Colon (tissue), 2 donors: ENCODE measurements at regions not wholly inside any gene's neighbourhood (a gene's known extent, or its start where the extent isn't known, plus 50 kb on each side); places are given as distances from the start of the nearest gene placed in this dataset.
"Not testable (repeated sequence)": the region's sequence is repeated elsewhere in the genome, so short reads cannot be mapped to it uniquely, and the experiment has no call there.

Experiments used
- FAIRE-seq: peaks from 2 replicates; lab custom pipeline; 2012; peaks lifted over from hg19 to GRCh38; lab: Jason Lieb, UNC
- donor health status: control.
- donor health status: control.

DNA sequence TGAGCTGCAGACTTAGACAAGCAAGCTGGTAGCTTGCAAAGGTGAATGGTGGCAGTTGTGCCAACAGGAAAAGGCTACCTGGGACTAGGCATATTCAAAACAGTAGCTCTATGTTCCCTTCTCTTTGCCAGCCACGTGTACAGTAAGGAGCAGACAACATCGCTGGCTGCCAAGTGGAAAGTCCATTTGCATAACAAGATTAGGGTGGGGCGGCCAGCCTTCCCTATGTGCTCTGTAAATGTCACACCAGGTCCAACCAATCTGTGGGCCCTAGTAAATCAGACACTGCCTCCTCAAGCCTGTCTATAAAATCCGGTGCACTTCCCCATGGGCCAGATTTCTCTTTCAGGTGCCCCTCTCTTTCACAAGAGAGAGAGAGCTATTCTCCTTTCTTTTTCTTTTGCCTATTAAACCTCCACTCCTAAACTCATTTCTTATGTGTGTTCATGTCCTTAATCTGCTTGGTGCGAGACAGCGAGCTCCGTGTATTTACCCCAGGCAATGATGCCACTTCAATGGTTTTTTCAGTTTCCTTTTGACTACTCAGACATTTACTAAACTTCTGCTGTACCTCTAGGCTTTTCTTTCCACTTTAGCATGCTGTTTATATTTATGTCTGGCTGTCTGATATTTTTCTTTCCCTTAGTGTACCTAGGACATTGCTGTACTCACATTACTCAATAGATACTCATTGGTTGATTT is 297.4 kb upstream of the GCFC2 start:
- FAIRE-seq: no peak

DNA sequence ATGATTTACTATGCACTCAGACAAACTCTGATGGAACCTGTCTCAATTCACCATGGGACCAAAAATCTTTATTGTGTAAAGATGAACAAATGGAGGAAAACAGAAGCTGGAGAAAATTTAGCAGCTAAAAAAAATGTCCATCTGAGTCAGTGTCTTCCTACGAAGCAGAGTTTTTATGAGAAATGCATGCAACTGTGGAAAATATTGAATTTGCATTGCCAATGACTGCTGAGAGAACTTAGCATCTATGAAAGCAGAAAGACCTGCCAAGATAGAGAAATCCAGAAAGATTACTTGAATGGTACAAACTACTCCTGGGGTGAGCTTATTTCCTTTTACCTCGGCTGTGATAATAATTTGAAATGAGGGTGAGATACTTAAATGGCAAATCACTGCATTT is 289.7 kb upstream of the GCFC2 start:
- no peak for FAIRE-seq

DNA sequence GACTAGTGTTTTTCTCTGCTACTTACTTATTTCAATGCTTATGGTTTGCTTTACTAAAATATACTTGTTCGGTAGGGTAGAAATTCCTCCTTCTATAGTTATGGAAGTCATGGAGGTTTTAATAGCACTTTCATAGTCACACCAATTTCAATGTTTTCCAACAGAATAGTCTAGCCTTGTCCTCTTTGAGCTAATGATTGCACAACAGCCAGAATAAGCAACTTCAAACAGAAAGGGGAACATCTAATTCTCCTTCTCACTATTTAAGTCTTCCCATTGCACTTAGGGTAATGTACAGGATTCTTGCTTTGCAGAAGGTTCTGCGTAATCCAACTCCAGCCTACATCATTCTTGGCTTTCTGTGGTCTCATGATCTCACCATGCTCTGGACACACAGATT is 287.7 kb upstream of the GCFC2 start:
- no peak for FAIRE-seq

DNA sequence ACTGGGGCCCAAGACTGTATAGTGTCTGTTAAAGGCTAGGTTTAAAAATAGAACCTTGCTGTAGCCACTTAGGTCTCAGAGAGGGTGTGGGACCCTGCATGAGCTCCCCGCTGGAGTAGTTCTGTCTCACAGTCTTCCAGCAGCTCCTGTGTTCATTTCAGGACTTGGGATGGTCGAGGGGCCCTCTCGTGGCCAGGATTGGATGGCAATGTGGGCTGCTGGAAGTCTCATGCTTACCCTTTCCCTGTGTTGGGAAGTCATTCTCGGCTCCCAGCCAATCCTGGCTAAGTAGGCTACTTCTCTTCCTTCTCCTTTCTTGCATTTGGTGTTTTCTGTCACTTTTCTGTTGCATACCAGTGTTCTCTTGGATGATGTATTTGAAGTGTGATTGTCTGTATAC is 284.0 kb upstream of the GCFC2 start:
- FAIRE-seq: no peak

DNA sequence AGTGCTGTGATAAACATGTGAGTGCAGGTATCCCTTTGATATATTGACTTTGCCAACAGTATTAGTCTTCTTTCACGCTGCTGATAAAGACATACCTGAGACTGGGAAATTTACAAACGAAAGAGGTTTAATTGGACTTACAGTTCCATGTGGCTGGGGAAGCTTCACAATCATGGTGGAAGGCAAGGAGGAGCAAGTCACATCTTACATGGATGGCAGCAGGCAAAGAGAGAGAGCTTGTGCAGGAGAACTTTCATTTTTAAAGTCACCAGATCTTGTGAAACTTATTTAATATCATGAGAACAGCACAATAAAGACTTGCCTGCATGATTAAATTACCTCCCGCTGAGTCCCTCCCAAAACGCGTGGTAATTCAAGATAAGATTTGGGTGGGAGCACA is 277.9 kb upstream of the GCFC2 start:
- not testable (repeated sequence) for FAIRE-seq

DNA sequence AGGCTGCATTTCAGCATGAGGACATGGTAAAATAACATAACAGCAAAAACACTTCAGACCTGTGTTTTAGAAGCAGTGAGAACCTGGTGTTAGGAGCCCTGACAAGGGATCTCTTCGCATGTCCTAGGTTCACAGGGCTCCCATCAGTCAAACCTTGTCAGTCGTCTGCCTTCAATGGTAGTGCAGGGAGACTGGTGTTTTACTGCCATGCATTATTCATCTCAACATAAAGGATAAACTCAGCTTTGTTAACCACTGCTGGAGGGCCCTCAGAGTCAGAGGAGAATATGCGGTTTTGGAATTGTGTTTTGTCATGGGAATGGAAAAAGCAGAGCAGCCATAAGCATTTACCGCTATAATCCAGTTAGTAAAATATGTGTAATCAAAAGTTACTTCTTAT is 275.9 kb upstream of the GCFC2 start:
- no peak for FAIRE-seq

DNA sequence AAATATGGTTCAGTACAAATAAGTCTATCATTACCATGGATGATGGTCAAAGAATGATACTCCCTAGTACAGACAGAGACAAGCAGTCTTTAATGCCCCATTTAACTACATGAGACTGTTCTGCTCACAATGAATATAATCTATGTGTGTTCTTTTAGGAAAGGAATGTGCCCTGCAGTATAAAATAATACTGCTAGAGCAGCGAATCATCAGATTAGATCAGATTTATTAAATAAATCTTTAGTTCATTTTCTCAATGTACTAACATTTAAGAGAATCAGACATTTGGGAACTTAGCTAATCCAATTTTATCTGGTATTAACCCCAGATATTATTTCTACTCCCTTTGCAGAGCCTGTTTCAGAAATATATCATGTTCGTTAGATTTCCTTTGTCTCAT is 272.0 kb upstream of the GCFC2 start:
- no peak for FAIRE-seq

DNA sequence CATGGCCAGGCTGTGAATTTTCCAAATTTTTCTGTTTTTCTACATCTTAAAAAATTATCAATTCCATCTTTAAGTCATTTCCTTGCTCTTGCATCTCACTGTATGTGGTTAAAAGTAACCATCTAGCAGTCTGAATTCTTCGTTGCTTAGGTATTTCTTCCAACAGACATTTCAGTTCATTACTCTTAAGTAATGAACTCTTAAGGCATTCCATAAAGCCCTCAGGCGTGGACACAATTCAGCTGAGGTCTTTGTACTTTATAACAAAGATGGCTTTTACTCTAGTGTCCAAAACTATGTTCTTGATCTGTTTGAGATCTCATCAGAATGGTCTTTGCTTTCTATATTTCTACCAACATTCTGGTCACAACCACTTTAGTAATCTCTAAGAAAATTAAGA is 253.9 kb upstream of the GCFC2 start:
- FAIRE-seq: no peak

DNA sequence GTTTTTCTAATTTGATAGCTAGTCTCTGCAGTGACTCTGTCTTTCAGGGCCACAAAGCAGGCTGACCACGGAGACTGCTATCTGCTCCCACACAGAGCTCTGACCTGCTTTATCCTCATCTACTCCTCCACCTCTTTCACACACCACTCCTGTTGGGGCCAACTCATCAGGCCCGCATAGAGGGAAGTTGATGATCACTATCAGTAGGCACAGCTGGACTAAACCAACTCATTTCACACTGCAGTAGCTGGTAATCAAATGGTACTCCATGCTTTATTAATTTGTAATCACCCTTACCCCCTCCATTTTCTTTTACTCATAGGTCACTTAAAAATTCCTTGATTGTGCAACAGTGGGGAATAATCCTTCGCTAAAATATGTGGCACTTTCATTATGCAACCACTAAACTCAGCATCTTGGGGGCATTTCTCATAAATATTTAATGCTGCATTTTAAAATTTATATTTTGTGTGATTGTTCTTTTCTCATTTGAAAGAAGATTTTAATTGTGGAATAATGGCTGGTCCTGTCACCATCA is 249.8 kb upstream of the GCFC2 start:
- no peak for FAIRE-seq

DNA sequence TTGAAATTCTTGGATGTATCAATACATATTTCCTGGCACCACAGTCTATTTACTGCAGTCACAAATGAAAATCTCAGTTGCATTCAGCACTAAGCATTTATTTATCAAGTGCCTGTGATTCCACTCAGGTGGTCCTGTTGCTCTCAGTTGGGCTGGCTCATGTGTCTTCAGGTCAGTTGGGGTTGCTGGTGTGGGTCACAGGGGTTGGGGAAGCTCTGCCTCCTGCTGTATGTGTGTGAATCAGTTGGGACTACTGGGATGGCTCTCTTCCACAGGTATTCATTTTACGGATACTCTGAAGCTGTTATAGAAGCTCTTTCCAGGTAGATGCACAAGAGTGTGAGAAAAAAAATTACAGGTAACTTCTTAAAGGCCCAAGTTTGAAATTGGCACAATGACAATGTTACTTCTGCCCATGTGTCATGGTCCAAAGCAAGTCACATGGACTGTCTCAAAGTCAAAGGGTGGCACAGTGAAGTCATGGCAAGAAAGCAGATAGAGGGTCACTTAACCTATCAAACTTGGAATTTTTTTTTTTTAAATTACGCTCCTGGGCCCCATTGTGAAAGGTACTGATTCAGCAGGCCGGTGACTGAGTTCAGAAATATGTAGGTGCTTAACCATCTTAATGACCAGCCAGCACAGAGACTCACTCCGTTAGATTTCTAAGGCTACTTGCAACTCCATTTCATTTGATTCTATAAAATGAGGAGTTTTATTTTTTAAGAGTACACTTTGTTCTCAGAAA is 249.2 kb upstream of the GCFC2 start:
- FAIRE-seq: no peak

DNA sequence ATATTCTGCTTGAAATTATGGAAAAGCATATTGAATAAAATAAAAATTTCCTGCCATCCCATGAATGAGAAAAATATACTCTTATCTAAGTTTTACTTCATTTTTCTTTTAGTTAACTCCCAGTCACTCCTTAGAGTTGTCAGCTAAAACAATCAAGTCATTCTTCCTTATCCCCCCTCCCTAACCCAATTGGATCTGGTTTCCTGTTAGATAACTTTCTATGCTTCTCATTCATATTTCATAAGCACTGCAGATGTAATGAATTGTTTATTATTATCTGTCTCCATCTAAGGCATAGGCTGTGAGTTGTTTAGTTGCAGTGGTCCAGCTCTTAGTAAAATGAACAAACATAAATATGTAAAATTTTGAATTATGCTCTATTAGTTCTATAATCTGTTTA is 244.0 kb upstream of the GCFC2 start:
- FAIRE-seq: peak; percentile 33

DNA sequence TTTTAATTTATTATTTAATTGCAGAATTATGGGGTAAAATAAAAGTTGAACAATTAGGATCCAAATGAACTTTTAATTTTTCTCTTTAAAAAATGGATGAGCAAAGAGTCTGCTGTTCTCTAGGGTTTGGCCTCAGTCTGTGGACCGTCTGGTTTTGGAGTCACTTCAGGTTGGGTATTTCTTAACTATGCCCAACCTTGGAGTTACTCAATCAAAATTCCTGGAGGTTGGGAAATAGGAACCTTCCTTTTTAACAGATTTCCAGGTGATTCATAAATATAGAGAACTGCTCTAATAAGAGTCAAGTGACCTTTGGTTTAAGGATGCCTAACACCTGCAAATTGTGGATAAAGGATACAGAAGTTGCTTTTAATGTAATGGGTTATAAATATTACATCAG is 241.5 kb upstream of the GCFC2 start:
- FAIRE-seq: no peak

DNA sequence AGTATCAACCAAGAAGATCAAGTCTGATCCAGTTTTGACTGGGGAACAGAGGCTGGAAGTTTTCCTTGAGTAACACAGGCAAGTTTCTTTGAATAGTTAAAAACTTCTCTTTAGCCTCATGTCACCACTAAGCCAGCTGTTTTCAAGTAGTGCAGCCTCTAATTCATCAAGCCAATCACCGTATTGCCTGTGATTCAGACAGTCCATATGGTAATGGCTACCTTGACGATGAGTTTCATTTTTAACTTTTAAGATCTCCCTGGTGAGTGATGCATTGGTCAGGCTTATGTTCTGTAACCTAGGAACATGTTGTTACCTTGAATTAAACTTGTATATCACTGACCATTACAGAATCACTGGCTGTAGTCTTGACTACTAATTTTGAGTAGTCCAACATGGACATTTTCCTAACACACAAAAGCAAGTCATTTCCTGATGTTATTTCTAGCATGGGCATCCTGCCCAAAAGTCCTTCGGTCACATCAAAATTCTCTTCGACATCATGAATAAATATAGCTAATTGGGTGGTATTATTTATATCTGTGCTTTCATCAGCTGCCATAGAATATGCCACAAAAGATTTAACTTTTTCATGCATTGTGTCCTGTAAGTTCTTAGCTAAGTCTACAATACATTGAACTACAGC is 238.8 kb upstream of the GCFC2 start:
- FAIRE-seq: no peak

DNA sequence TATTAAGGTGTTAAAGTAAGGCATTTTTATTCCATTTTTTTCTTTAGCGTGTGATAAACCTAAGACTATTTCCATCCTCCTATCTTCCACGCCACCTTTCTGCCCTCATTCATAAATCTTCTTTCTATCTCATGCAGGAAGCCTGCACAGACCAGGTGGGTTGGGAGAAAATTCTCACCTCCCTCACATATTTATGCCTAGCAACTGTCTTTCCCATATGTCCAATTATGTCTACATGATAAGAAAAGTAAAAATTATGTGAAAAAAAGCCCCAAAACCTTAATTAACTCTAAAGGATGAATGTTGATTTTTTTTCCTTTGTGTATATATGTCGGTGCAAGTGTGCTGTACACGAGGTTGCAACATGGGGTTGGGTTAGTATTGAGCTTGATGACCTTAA is 225.6 kb upstream of the GCFC2 start:
- no peak for FAIRE-seq

DNA sequence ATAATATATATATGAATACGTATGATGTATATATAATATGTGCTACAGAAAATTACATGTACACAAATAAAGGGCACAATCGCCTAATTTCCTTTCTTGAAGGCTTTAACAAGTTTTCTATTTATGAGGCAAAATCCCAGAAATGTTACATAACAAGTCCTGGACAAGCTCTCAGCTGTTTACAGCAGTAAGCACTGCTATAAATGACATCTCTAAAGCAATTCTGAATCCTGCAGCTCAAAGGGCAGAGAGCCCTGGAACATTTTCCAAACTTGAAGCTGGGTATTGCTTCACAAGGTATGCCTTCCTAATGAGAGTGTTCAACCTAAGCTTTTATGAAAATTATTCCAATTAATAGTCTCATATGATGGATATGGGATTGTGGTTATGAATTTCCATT is 222.3 kb upstream of the GCFC2 start:
- FAIRE-seq: no peak

DNA sequence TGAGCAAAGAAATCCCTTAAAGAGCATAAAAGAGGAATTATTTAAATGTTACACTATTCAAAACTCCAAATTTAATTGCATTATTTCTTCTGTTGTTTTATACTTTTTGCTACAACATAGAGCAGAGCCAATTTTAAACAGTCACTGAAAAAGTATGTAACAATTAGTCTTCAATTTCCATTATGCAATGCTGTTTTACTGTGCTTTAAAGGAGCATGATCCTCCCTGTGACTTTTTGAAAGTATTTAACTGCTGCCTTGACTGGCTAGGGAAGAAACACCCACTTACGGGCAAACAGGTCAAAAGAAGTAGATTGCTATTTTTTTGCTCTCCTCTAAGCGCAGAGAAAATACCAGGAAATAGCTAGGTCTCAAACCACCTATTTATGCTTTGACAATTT is 217.4 kb upstream of the GCFC2 start:
- no peak for FAIRE-seq

DNA sequence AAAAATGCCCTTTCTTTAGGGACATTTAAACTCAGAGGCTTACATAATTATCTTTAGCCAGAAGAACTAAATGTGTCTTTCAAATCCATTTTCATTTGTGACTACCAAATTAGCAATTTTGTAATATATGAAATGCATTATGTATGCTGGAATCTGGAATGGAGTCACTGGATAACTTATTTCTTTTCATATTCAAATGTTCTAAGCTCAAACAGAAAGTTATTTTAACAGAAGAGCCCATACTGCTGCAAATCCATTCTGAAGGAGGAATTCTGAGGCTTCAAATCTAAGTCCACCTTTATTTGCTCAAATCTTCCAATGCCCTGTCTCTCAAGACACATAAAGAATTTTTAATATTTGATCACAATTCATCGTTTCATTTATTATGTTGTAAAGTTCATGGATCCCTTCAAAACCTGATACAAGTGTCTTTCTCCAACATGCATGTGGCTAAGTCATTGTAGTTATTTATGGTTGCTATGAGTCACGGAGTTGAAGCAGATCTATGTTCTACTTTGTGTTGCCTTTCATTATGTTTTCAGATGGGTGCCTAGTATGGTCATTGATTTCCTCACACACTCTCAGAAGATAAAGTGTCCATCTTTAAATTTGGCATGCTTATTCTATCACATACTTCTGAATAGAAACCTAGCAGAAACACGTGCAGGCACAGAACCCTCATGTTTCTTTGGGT is 214.8 kb upstream of the GCFC2 start:
- FAIRE-seq: no peak

DNA sequence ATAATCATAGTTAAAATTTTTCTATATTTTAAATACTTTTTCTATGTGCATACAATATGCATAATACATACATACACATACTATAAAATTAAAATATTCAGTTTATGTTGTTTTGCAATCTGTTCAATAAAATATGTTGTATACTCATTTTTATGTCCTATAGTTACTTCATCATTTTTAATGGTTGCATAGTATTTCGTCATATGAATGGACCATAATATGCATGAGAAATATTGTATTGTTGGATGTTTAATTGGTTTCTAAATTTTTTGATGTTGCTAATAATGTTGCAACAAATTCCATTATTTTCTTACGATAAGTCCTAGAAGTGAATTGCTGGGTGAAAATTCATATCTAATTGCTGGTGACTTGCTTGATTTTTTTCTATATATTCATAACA is 211.5 kb upstream of the GCFC2 start:
- peak; percentile 28 for FAIRE-seq

DNA sequence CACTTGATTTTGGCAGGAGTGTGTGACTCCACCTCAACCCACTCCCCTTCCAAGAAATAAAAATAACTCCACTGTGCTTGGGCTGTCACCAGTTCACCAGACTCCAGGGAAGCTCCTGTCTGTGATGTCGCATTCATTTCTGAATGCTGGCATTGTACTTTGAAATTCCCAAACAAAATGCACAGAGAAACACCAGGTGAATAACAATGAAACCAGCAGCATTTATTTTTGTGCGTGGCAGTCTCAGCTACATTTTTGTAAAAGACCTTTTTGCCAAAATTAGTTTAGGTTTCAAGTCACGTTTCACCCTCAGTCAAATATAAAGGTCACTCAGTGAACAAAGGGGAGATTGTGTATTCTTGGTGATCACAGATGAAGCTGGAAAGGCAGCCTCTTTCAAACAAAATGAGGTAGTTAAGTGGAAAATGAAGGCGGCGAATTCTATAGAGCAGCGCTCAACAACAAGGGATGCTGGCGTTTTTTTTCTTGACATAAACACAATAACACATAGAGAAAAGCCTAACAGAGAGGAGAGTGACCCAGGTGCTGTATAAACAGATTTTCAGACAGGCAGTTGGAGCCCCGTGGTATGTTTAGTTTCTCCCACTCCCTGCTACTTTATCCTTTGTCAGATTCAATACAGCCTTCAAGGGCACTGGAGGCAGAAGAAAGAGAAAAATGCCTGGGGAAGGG is 210.3 kb upstream of the GCFC2 start:
- no peak for FAIRE-seq

DNA sequence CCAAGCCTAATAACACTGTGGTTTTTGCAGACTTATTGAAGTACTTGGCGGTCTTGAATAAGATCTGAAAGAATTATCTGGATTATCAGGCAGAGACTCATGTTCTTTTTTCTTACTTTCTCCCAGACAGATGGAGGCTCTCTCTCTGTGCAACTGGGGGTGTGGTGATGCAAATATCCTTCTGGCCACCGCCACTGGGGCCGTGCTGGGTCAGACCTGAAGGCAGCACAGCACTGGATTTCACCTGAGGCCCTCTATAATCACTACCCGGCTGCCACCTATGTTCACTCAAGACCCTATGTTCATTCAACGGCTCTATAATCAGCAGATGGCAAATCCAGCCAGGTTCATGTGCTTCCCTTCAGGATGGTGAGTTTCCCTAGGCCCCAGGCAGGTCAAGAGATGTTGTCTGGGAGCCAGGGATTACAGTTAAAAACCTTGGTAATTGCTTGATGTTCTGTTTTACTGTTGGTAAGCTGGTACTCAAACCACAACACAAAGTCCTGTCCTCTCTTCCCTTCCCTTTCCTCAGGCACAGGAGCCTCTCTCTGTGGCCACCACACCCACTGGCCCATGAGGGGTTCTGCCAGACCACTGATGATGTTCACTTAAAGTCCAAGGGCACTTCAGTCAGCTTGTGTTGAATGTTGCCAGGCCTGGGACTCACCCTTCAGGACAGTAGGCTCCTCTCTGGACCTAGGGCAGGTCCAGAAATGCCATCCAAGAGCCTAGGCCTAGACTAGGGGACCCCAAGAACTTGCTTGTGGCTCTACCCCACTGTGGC is 205.3 kb upstream of the GCFC2 start:
- FAIRE-seq: no peak

DNA sequence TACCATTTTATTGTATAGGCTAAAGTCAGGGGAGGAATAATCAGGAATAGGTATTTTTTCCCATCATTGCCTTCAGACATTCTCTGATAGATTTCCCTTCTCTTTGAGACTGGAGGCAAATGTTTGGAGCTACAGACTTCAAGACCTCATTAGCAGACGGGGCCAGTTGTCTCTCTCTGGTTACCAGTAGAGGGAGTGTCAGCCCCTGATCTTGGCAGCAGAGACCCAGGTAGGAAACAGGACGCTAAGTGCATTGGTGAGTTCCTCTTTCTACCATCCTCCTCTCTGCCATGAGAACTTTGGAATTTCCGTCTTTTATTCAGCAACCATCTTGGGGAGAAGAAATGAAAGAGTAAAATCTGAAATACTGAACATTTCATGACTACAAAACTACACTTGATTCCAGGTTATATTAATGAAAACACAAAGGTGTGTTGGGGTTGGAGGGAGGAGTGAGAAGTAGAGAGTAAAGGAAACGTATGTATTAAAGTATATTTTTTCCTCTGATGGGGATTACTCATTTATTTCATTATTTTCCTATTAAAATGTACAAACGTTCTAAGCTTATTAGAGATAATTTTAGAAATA is 186.2 kb upstream of the GCFC2 start:
- FAIRE-seq: no peak
